Limb (tissue), 2 donors: ENCODE measurements at regions not wholly inside any gene's neighbourhood (a gene's known extent, or its start where the extent isn't known, plus 50 kb on each side); places are given as distances from the start of the nearest gene placed in this dataset.

ENCODE experiments used
- DNase-seq, 2 donors: peaks; one replicate each; pipeline ENCODE4 v3.0.0-alpha.2; 2016; ENCODE audit errors: extremely low spot score in 2 of 2

DNA sequence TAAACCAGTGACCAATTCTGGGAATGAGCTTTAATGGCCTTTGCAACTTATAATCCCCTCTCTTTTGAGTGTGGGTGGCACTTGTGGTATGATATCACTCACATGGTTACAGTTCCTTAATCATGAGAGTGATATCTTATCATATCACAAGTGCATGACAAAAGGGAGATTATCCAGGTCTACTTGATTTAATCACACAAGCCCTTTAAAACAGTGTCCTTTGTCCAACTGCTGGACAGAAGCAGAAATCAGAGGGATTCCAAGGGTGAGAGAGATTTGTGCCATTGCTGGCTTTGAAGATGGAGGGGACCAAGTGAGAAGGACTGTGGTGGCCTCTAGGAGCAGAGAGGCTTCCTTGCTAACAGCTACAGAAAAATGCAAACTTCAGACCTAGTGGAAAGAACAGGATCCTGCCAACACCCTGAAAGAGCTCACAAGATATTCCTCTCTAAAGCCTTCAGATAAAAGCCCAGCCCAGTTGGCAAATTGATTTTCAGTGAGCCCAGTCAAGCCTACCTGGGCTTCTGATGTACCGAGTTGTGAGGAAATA is 279.0 kb upstream of the TLE4 start:
- no peak for DNase-seq

DNA sequence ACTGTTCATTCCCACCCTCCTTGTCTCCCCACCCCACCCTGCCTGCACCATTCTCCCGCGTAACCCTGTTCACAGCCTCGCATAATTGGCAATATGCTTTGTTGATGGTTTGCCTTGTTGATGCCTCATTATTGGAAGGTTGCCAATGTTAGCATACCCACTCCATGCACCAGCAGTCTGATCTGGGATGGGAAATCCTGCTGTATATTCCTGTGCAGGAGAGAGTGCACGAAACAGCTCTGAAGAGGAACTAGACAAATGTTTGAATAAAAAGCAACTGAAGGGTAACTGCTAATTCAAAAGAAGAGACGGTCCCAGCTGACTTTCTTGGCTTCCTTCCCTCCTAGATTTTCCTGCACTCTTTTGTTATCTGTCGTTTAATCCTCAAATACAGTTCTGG is 271.7 kb upstream of the TLE4 start:
- no peak for DNase-seq

DNA sequence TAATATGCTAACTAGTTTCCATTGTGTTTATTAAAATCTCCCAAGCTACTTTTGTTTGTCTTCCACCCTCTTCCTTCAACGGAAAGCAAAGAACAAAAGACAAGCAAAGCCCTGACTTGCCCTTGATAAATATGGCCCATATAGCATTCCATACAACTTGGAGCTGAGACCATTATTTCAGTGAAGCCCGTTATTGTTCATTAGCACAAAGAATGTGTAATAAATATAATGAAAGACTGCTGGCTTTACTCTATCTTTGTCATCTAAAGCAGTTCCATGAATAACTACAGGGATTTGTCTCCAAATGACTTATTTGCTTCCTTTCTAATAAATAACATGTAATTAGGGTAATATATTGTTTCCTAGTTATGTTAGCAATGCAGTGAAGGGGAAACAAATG is 270.7 kb upstream of the TLE4 start:
- no peak for DNase-seq

DNA sequence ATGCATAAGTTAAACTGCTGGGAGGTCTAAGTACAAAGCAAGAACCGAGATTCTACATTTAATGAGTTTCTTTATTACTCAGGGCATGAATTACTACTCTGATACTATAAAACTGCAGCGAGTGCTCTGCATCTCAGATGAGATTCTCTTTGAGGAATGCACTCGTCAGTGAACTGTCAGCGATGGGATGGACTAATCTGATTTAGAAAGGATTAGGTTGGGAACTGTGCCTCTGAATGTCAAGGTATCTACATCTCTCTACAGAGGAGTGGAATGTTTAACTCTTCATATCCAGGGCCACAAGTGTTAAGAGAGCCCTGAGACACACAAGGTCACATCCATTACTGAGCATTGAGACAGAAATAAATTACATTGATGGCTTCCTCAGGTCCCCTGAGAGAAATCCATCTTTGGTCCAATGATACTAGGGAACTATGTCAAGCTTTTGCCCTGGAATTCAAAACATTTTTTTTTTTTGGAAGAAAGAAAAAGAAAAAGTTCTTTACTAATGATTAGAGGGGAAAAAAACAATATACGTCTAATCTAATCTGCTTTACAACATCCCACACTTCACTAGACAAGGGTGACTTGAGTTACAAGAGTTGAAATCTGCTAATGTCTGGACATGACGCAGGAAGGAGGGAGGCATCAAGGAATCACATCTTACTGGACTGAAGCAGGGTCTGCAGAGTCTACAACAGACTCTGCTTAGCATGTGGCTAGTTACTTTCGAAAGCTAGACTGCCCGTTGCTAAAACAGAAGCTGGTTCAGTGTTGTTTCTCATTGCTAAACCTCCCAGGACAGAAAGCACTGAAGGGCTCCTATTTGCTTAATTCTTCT is 270.0 kb upstream of the TLE4 start:
- no peak for DNase-seq

- no peak for DNase-seq
Observed at GRCh38 chr9:79302569-79302968, 269.2 kb upstream of the TLE4 start.

DNA sequence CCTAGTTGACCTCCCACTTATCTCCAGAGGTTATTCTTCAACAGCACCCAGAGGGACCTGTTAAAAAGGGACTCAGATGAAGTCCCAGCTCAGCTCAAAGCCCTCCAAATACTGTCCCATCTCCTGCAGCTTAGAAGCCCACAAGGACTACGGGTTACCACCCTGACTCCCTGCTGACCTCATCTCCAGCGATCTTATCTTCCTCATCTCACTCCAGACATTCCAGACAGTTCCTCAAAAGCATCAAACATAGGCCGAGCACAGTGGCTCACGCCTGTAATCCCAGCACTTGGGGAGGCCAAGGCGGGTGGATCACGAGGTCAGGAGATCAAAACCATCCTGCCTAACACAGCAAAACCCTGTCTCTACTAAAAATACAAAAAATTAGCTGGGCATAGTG is 263.8 kb upstream of the TLE4 start:
- DNase-seq, result no peak

GRCh38 chr9:79312686-79313421 is 258.9 kb upstream of the TLE4 start:
- no peak for DNase-seq

DNA sequence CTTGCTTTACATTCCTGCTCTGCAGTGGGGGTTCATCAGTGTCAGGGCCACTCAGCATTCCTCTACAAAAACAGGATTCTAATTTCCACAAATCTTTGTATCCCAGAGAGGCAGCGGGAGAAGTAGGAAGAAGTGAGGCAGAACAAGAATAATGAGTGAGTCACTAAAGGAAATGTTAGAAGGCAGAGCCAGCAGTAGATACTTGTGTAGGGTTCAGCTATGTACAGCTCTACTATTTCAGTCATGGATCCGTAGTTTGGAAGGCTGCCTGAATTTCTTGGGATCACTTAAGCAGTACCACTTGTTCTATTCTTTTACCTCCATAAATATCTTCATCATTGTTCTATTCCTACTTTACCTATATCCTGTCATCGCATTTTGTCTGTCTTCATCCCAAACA is 246.3 kb upstream of the TLE4 start:
- no peak for DNase-seq

DNA sequence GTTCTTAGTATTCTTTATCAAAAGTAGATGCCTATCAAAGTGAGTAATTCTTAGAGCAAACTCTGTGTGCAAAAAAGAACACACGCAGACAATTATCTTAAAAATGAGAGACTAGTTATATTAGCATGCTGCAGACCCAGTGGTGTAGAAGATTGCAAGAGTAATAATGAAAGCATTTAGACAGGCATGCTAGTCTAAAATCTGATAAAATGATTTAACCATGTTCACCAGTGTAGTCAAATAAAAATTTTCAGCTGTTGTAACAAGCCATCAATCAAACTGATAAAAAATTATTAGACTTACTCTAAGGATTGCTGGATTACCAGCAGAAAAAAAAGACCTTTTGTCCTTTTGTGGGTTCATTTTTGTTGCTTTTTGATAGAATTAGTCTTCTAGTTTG is 241.9 kb upstream of the TLE4 start:
- no peak for DNase-seq

DNA sequence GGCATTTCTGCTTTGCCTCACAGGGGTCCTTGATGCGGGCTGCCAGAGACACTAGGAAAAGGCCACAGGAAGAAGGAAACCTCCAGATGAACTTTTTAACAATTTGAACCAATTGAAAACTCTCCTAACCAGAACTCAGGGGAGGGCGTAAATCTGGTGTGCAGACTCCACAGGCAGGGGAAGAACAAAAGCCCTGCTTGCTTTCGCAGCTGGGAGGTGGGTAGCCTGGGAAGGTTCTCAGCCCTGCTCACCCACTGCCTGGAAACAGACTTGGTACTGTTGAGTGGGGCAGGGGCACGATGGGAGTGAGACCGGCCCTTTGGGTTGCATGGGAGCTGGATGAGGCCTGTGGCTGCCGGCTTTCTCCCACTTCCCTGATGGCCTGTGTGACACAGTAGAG is 237.8 kb upstream of the TLE4 start:
- no peak for DNase-seq

GRCh38 chr9:79334711-79335110 is 237.1 kb upstream of the TLE4 start:
- peak in 1 of 2 donors; percentile 12 for DNase-seq

DNA sequence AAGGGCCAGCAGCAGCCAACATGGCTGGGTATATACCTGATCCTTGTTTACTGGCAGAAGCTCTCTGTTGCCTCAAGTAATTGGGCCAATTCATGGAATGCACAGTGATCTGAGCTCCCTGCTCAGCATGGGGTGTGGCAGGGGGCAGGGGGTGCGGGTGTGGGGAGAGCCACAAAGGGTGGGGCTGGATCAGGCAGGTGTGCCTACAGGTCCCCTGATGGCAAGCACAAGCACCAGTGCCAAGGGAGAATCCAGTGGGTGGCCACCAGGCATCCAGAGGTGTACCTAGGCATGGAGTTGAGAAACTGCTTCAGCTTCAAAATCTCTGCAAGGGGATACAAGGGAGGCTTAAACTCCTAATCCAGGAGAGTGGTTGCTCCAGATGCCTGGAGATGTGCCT is 235.8 kb upstream of the TLE4 start:
- no peak for DNase-seq

GRCh38 chr9:79341561-79341960 is 230.2 kb upstream of the TLE4 start:
- DNase-seq, result no peak

GRCh38 chr9:79346350-79347020 is 225.3 kb upstream of the TLE4 start:
- DNase-seq, result no peak

DNA sequence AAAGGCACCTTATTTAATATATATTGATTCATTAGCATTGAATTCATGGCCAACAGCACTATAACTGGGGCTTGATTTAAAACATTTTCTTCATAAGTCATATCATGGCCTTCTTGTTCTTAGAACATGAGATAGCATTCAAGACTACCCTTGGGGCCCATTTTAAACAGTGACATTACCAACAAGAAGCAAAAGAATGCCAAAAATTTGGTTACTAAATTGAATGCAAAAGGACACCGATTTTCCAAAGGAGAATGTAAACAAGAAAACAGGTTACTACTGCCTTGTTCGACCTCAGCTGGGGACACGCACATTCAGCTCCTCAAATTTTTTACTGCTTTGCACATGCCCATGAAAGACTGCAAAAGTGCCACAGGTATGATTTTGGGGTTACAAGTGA is 219.4 kb upstream of the TLE4 start:
- DNase-seq, result no peak

DNA sequence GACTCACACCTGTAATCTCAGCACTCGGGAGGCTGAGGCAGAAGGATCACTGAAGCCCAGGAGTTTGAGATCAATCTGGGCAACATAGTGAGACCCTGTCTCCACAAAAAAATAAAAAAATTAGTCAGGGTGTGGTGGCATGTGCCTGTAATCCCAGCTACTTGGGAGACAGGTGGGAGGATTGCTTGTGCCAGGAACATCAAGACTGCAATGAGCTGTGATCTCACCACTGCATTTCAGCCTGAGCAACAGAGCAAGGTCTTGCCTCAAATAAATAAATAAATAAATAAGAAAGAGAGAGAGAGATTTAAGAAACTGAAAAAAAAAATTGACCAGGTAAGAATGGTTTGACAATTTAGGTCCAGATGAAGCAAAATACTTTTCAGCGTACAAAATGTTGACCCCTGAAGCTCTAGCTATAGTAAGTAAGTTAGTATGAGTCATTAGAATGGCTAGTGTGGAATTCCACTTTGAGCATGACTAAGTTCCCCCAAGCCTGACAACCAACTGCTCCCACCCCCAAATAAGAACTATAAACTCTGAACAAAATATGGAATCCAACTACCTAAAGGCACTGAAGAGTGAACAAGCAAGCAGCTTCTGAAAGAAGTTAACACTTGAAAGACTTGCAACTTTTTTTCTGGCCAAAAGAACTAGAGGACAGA is 217.8 kb upstream of the TLE4 start:
- DNase-seq, result no peak

GRCh38 chr9:79357194-79357593 is 214.6 kb upstream of the TLE4 start:
- DNase-seq, result no peak

DNA sequence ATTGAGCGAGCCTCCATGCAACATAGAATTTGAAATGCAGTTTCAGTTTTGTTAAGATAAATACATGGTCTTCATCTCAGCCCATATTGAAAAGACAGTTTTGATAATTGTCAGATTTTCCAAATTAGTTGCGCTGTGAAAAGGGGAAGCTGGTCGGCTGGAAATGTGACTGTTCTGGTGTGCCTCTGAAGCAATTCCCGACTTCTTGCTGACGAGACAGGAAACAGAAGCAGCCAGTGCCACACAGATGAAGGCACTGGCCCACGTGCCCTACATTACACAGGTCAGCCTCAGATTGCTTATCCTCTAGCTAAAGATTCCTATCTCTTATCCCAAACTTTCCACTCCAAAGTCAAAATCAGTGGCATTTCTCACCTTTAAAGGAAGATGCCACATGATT is 214.1 kb upstream of the TLE4 start:
- DNase-seq, result no peak

DNA sequence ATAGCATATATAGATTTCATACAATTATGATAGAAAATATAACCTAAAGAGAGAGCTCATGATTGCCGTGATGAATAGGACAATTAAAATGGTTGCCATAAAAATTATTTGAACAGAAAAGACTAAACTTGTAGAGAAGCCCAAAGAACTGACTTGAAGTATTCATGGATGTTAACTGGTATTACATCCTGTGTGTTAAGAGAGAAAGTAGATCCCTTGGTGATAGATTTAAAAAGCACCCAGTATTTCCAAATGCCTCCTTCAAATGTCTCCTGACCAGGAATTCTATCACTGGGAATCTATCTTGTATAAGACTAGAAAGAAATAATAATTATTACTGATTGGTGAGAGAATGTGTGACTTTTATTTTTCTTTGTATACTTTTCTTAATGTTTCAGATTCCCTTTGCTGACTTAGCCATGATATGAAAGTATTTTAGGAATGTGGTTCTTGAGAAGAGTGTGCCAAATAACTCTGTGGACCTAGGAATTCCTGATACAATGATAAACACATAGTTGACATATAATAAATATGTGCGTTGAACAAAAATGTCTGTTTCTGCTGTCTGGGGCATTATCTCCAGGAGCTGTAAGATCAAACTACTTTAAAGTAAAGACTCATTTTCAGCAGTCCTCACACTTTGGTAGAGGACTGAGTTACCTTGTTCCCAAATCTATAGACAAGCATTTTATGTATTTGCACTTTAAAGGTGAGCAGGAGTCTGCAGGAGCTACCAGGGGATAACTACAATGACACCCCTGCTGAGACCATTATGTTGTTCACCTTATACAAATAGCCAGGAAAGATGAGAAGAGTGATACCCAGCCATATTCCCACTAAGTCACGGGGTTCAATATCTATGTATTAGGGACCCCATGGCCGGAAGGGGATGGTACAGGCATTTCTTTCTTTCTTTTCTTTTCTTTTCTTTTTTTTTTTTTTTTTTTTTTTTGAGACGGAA is 211.1 kb upstream of the TLE4 start:
- no peak for DNase-seq
